ENCODE measurements at regions not wholly inside any gene's neighbourhood (a gene's known extent, or its start where the extent isn't known, plus 50 kb on each side); places are given as distances from the start of the nearest gene placed in this dataset.

DNA sequence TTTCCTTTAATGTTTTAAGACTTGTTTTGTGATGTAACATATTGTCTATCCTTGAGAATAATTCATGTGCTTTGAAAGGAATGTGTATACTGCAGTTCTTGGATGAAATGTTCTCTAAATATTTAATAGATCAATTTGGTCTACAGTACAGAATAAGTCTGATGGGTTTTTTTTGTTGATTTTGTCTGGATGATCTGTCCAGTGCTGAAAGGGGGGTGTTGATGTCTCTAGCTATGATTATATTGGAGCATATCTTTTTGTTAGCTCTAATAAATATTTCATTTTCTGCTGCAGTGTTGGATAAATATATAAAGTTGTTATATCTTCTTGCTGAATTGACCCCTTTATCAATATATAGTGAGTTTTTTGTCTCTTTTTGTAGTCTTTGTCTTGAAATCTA, 269.9 kb upstream of the TUSC1 start:
- DNase-seq (ENCODE audit: insufficient read length, low spot score) (no peak), FAIRE-seq (no peak)
- TF ChIP-seq CTCF (IDR thresholded peaks at IDR 0.05; ENCODE audit: insufficient read depth, missing control alignments): no peak

GRCh38 chr9:25939126-25939525, 260.9 kb upstream of the TUSC1 start:
- no peak for FAIRE-seq
- no peak for TF ChIP-seq CTCF (IDR thresholded peaks at IDR 0.05; ENCODE audit: insufficient read depth, missing control alignments)

GRCh38 chr9:25936031-25936430, 257.8 kb upstream of the TUSC1 start:
- no peak for DNase-seq (ENCODE audit: insufficient read length, low spot score)
- TF ChIP-seq CTCF (IDR thresholded peaks at IDR 0.05; ENCODE audit: insufficient read depth, missing control alignments): no peak
- no peak for FAIRE-seq

More at GRCh38 chr9:25939126-25939525, 260.9 kb upstream of the TUSC1 start:
- no peak for DNase-seq (ENCODE audit: insufficient read length, low spot score)

DNA sequence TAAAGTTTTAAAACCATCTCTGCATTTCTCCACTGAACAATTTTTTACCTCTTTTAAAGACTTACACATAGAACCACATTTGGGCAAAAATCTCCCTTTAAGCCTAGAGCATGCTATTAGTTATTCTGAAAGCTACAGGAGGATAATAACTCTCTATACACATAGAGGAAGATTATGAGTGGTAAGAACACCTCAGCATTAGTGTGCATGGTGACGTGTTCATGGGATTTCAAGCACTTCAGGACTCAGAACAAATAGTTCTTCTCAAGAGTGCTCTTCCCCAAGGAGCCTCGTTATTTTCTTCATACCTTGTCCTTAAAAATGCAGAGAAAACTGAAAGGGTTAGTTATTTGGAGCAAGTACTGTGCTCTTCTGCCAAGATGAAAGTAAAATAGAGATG, 256.9 kb upstream of the TUSC1 start:
- FAIRE-seq (no peak), DNase-seq (ENCODE audit: insufficient read length, low spot score) (no peak)
- no peak for TF ChIP-seq CTCF (IDR thresholded peaks at IDR 0.05; ENCODE audit: insufficient read depth, missing control alignments)

DNA sequence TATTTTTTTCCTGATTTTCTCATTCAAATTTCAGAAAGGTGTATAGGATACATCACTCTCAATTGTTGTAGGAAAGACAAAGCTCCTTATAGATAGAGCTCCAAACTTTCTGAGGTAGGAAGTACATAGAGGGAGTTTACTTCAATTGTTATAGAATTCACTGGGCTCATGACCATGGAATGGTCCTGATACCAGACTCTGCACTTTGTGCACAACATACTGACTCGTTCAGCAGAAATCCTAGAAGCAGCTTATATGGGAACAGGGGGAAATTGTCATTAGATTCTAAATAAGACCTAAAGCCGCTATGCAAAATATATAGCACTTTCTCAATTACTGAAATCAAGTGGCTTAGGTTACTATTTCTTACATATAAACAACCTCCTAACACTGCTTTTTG, 240.5 kb upstream of the TUSC1 start:
- no peak for DNase-seq (ENCODE audit: insufficient read length, low spot score)
- FAIRE-seq: no peak
- no peak for TF ChIP-seq CTCF (IDR thresholded peaks at IDR 0.05; ENCODE audit: insufficient read depth, missing control alignments)

DNA sequence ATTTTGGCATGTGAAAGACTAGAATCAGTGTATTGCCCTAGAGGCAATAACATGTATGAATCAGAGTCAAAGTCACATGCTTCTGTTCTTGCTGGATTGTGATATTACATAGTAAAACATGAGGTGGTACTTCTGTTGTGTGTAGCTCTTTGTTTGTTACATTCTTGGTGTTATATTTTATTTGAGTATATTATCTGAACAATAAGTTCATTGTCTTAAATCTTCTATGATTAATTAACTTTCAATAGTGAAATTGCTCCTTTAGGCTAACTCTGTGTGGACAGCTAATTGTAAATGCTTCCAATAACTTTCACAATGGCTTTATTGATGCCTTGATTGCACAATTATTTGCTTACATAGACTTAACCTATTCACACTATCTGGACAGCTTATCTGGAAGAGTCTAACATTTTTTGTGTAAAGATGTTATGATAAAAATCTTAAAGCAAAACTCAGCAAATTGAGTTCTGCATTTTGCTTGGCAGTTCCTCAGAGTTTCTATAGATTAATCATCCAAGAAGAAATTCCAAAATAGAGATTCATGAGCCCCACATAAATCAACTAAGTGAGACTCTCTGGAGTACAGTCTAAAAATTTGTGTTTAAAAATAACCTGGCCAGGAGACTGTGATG, 239.6 kb upstream of the TUSC1 start:
- no peak for FAIRE-seq
- no peak for DNase-seq (ENCODE audit: insufficient read length, low spot score)
- no peak for TF ChIP-seq CTCF (IDR thresholded peaks at IDR 0.05; ENCODE audit: insufficient read depth, missing control alignments)

GRCh38 chr9:25913806-25914205, 235.6 kb upstream of the TUSC1 start:
- no peak for FAIRE-seq
- no peak for TF ChIP-seq CTCF (IDR thresholded peaks at IDR 0.05; ENCODE audit: insufficient read depth, missing control alignments)
- no peak for DNase-seq (ENCODE audit: insufficient read length, low spot score)

Measured in D721Med (cell line).